ENCODE measurements at regions not wholly inside any gene's neighbourhood (a gene's known extent, or its start where the extent isn't known, plus 50 kb on each side); places are given as distances from the start of the nearest gene placed in this dataset.
A peak's percentile ranks its signal among the peaks of the same experiment; 100 is the strongest.

- Histone ChIP-seq H3K79me2 (ENCODE audit: insufficient read depth, low read length) (no peaks in the 10 kb centered on the region), H3K9me2 (ENCODE audit: insufficient read depth) (no peaks in the 10 kb centered on the region), H3K9ac (ENCODE audit: low read length) (no peak overlapping the region), H3K9me3 (ENCODE audit: control insufficient read depth in 1 of 2, insufficient read depth in 1 of 2, low read depth in 1 of 2, low read length in 2 of 2) (no peaks in the 10 kb centered on the region), H3K4me3 (replicated peaks in 1 of 2; ENCODE audit: low read depth in 1 of 2, low read length in 2 of 2) (no peak overlapping the region), H3K4me2 (ENCODE audit: low read length) (peak overlapping the region; percentile 11; the same call in 1 of the 2 replicates), H2AFZ (ENCODE audit: low read depth, low read length, poor library complexity, severe bottlenecking) (no peak overlapping the region), H3K4me1 (ENCODE audit: control insufficient read depth in 1 of 2, insufficient read depth in 2 of 2, low read length in 2 of 2) (peaks cover 0 to 11% of the 10 kb centered on the region in 2 experiments; a peak in 2 of 4 replicates), H3K27me3 (ENCODE audit: insufficient read depth, low read length) (no peaks in the 10 kb centered on the region), H4K20me1 (ENCODE audit: insufficient read depth) (no peaks in the 10 kb centered on the region), H3K27ac (ENCODE audit: low read depth, low read length) (no peak overlapping the region), H3K36me3 (ENCODE audit: control insufficient read depth in 1 of 2, insufficient read depth in 2 of 2, low read length in 2 of 2) (no peaks in the 10 kb centered on the region)
- ATAC-seq (no peak), DNase-seq (ENCODE audit: low read depth, low spot score) (no peak)
- TF ChIP-seq RAD21 (IDR thresholded peaks at IDR 0.05; ENCODE audit: low read depth) (no peak), MAX (IDR thresholded peaks at IDR 0.05) (no peak), ZNF274 (IDR thresholded peaks at IDR 0.05; ENCODE audit: low read depth, low read length) (no peak), SP1 (IDR thresholded peaks at IDR 0.05; ENCODE audit: low read depth) (0 out of 2 replicates have a peak, but pooled peaks have one; percentile 13), FOSL1 (IDR thresholded peaks at IDR 0.05; ENCODE audit: low read depth) (0 out of 2 replicates have a peak, but pooled peaks have one; percentile 15), ELF1 (IDR thresholded peaks at IDR 0.05; ENCODE audit: borderline replicate concordance, low read depth) (no peak), ZBTB33 (IDR thresholded peaks at IDR 0.05; ENCODE audit: extremely low read depth, insufficient replicate concordance, low read length) (no peak), CEBPB (IDR thresholded peaks at IDR 0.05; ENCODE audit: low read depth) (no peak), EZH2 (IDR thresholded peaks at IDR 0.05) (no peak), TCF7L2 (IDR thresholded peaks at IDR 0.05; ENCODE audit: borderline replicate concordance, extremely low read depth, insufficient read depth, insufficient read length) (no peak)
- ChIA-PET CTCF (no interaction called here), RAD21 (ENCODE audit: low non-redundant PET in 1 of 2, low total read pairs in 2 of 2, uncharacterized antibody in 2 of 2, unreplicated experiment in 2 of 2) (no interaction called here), POLR2A (no interaction called here)
- intact Hi-C loops (cut with micrococcal nuclease) = no loop called here
- no TSS peak for BruUV-seq (replicated peaks)
Measured at GRCh38 chr2:8268172-8268783, 413.6 kb upstream of the ID2 start.
